Left ventricle myocardium inferior (tissue), 1 donor: ENCODE measurements at regions not wholly inside any gene's neighbourhood (a gene's known extent, or its start where the extent isn't known, plus 50 kb on each side); places are given as distances from the start of the nearest gene placed in this dataset.
"Not testable (repeated sequence)": the region's sequence is repeated elsewhere in the genome, so short reads cannot be mapped to it uniquely, and the experiment has no call there.

Experiments used
- DNase-seq: peaks from one replicate; pipeline ENCODE4 v3.0.0-alpha.2; 2020
- H3K27ac ChIP-seq: fragments of 200-600 bp; replicated peaks from 2 replicates; pipeline ENCODE4 v1.8.0; 2021
- H3K27me3 ChIP-seq: fragments of 200-600 bp; 2 replicates; pipeline ENCODE4 v1.8.0; 2021; ENCODE audit warnings: low read depth
- H3K36me3 ChIP-seq: fragments of 200-600 bp; 2 replicates; pipeline ENCODE4 v1.8.0; 2021
- H3K4me1 ChIP-seq: fragments of 200-600 bp; 2 replicates; pipeline ENCODE4 v1.8.0; 2021
- H3K4me3 ChIP-seq: fragments of 200-600 bp; 2 replicates; pipeline ENCODE4 v1.8.0; 2021; ENCODE audit warnings: mild to moderate bottlenecking, moderate library complexity
- H3K9me3 ChIP-seq: fragments of 200-600 bp; replicated peaks from 2 replicates; pipeline ENCODE4 v1.8.0; 2021
- intact Hi-C: fragments of 100-400 bp; cut with micrococcal nuclease; formaldehyde crosslinking; loops from one replicate; pipeline ENCODE4 v1.11.0; 2022
- TF ChIP-seq, protein P1 (sequence below): fragments of 200-600 bp; IDR thresholded peaks from 2 replicates; pipeline ENCODE4 v1.8.0; 2021; ENCODE audit warnings: antibody characterized with exemption, mild to moderate bottlenecking, borderline replicate concordance
- donor health status: DM: no; HTN: yes; CAD: no; lungs with severe emphysema.

DNA sequence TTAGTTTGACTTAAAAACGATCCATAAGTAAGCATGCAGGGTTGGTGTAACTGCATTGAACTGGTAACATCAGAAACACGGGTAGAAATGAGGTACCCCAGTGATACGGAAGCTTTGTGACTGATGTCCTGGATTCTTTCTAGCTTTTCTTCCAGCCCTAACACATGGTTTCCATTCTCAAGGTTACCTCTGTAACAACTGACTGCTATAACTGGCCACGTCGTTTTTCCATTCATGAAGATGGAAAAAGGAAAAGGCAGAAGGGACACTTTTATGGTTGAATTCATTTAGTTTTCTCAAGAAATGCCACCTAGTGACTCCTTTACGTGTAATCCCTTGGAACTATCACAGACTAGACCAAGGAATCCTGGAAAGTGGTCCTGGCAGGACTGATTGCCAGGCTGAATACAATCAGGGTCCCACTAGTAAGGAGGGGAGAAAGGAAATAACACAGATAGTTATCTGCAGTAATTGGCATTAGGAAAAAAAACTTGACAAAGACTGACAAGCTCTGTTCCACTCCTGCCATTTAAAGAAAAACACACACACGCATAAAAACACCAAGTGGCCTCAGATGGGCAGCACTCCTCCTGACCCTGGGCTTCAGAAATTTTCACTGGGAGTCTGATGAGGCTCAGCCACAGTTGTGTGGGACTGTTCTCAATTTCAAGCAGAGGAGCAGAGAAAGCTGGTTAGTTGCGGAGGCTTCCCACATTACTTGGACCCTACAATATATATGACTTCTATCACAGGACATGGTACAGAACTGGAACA, 77.5 kb upstream of the ZNF169 start:
- Histone ChIP-seq H3K4me1 (peaks cover 81% of the 10 kb centered on the region), H3K36me3 (peaks cover 46% of the 10 kb centered on the region)

DNA sequence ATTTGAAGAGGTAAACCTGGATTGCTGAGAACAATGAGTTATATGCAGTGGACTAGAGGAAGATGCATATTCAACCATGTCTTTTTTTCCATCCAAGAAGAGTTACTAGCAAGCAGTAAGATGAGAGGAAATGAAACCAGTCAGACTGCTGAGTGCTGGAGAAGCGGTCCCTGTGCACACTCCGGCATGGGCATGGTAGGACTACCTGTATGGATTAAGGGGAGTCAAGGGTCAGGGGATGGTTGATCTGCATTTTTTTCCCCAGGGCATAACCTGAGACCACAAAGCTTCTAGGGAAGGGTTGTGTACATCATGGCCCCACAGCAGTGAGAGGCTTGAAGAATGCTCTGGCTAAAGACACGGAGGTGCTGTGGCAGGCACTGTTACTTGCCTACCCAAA, 76.6 kb upstream of the ZNF169 start:
- intact Hi-C loops: no loop called here
- no peak for DNase-seq
- Histone ChIP-seq H3K4me1 (peaks cover 71% of the 10 kb centered on the region), H3K9me3 (no peaks in the 10 kb centered on the region), H3K27ac (peak overlapping the region; percentile 47), H3K27me3 (no peaks in the 10 kb centered on the region), H3K36me3 (peaks cover 38% of the 10 kb centered on the region), H3K4me3 (no peak overlapping the region)
- TF ChIP-seq, protein P1, sequence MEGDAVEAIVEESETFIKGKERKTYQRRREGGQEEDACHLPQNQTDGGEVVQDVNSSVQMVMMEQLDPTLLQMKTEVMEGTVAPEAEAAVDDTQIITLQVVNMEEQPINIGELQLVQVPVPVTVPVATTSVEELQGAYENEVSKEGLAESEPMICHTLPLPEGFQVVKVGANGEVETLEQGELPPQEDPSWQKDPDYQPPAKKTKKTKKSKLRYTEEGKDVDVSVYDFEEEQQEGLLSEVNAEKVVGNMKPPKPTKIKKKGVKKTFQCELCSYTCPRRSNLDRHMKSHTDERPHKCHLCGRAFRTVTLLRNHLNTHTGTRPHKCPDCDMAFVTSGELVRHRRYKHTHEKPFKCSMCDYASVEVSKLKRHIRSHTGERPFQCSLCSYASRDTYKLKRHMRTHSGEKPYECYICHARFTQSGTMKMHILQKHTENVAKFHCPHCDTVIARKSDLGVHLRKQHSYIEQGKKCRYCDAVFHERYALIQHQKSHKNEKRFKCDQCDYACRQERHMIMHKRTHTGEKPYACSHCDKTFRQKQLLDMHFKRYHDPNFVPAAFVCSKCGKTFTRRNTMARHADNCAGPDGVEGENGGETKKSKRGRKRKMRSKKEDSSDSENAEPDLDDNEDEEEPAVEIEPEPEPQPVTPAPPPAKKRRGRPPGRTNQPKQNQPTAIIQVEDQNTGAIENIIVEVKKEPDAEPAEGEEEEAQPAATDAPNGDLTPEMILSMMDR: no peak

More for the DNA sequence above, 77.5 kb upstream of the ZNF169 start:
- no peaks in the 10 kb centered on the region for H3K27me3 ChIP-seq
- no peak for DNase-seq
- no peaks in the 10 kb centered on the region for H3K9me3 ChIP-seq
- intact Hi-C loops: no loop called here
- H3K27ac ChIP-seq: peak overlapping the region; percentile 47
- H3K4me3 ChIP-seq: no peak overlapping the region
- TF ChIP-seq, protein P1: no peak

DNA sequence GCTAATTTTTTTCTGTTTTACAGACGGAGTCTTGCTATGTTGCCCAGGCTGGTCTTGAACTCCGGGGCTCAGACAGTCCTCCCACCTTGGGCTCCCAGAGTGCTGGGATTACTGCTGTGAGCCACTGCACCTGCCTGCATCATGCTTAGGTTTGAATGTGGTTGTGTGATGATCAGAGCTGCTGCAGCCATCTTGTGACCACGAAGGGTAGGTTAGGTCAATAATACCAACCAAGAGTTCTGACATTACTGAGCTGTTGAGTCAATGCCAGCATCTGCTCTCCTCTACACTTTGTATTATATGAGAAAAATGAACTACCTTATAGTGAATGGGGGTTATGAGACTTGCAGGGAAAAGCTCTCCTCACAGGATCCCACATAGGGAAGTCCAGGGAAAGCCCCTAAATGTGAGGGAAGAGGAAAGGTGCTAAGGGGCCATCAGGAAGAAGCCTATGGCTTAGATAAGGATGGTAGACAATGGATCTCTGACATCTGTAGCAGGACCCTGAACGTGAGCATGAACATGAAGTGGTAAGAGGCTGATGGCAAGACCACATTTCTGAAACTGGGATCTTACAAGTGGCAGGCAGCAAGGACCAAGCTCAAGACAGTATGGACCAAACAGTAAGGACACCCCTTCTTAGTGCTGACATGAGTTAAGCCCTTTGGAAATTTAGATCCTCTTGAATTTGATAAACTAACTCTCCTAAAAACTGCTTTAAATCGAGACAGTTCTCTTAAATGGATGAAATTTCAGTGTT, 75.7 kb upstream of the ZNF169 start:
- no peaks in the 10 kb centered on the region for H3K27me3 ChIP-seq
- H3K27ac ChIP-seq: peak overlapping the region; percentile 47
- no peak for DNase-seq
- TF ChIP-seq, protein P1: no peak
- H3K4me3 ChIP-seq: no peak overlapping the region
- H3K9me3 ChIP-seq: no peaks in the 10 kb centered on the region
- peaks cover 62% of the 10 kb centered on the region for H3K4me1 ChIP-seq
- peaks cover 37% of the 10 kb centered on the region for H3K36me3 ChIP-seq
- intact Hi-C loops: no loop called here

DNA sequence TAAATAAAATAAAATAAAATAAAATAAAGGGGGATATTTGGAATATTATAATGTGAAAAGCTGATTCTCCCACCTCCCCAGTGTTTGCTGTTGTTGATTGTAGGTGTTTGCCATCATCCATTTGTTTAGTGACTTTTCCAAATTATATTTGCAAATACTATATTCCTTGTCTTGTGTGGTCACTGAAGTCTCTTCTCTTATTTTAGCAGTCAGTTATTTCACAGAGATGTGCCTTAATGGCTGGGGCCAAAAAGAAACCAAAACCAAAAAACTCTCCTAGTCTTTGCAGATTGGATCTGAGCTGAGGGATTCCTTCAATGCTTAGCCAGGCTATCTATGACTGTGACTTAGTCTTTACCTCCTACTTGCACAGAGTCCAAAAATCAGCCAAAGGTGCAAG, 70.9 kb upstream of the ZNF169 start:
- TF ChIP-seq, protein P1: no peak
- intact Hi-C loops: no loop called here

DNA sequence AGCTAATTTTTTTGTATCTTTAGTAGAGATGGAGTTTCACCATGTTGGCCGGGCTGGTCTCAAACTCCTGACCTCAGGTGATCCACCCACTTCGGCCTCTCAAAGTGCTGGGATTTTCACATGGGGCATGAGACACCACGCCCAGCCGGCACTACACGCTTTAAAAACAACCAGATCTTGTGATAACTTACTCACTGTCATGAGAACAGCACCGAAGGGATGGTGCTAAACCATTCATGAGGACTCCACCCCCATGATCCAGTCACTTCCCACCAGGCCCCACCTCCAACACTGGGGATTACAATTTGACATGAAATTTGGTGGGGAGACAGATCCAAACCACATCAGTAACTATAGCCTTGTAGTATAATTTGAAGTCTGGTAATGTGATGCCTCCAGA, 67.4 kb upstream of the ZNF169 start:
- H3K27me3 ChIP-seq, H3K27ac ChIP-seq, H3K4me1 ChIP-seq, DNase-seq, H3K4me3 ChIP-seq, intact Hi-C loops: not testable (repeated sequence)
- Histone ChIP-seq H3K36me3 (peaks cover 43% of the 10 kb centered on the region), H3K9me3 (peaks cover 48% of the 10 kb centered on the region)

More for the DNA sequence above, 70.9 kb upstream of the ZNF169 start:
- Histone ChIP-seq H3K4me1 (peaks cover 15% of the 10 kb centered on the region), H3K36me3 (peaks cover 35% of the 10 kb centered on the region), H3K9me3 (peaks cover 13% of the 10 kb centered on the region), H3K27me3 (no peaks in the 10 kb centered on the region), H3K27ac (no peak overlapping the region), H3K4me3 (no peak overlapping the region)
- DNase-seq: no peak

DNA sequence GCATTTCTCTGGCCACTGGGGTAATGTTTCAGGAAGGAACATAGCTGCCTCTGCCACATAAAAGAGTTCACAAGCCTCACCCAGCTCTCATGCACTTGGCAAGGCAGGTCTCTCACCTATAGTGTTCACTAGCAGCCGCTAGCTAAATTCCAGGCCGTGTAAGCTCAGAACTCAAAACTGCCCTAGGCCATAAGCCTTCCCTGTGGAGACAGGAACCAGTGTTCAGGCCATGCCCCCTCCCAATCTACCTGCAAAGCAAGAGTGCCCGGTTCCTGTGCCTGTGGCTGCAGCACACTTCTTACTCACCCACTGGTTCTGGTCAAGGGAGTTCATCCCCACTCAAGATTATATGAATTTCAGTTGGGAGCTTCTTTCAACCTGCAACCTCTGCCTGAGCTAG, 60.7 kb upstream of the ZNF169 start:
- Histone ChIP-seq H3K27me3 (no peaks in the 10 kb centered on the region), H3K36me3 (peaks cover 37% of the 10 kb centered on the region), H3K4me1 (peaks cover 9% of the 10 kb centered on the region), H3K27ac (no peak overlapping the region), H3K9me3 (peaks cover 36% of the 10 kb centered on the region), H3K4me3 (no peak overlapping the region)
- intact Hi-C loops: no loop called here
- TF ChIP-seq, protein P1: no peak
- no peak for DNase-seq
